Parathyroid adenoma (tissue), 2 donors: ENCODE measurements at regions not wholly inside any gene's neighbourhood (a gene's known extent, or its start where the extent isn't known, plus 50 kb on each side); places are given as distances from the start of the nearest gene placed in this dataset.

Source experiments
- H2AFZ ChIP-seq: fragments of 300-600 bp; sonication (generic); one replicate; pipeline ENCODE4 v1.7.0; 2017; ENCODE audit warnings: antibody characterized with exemption, mild to moderate bottlenecking
- H3K27ac ChIP-seq: fragments of 300-600 bp; sonication (generic); one replicate; pipeline ENCODE4 v1.7.0; 2017
- H3K27me3 ChIP-seq: fragments of 300-600 bp; sonication (generic); one replicate; pipeline ENCODE4 v1.7.0; 2017; ENCODE audit warnings: low read length; ENCODE audit not compliant: control insufficient read depth, insufficient read depth
- H3K36me3 ChIP-seq: fragments of 300-600 bp; sonication (generic); one replicate; pipeline ENCODE4 v1.7.0; 2017; ENCODE audit warnings: low read length; ENCODE audit not compliant: control insufficient read depth, insufficient read depth
- H3K4me1 ChIP-seq: fragments of 300-600 bp; sonication (generic); one replicate; pipeline ENCODE4 v1.7.0; 2017; ENCODE audit warnings: control low read depth
- H3K4me2 ChIP-seq: fragments of 300-600 bp; sonication (generic); one replicate; pipeline ENCODE4 v1.7.0; 2017; ENCODE audit warnings: low read length
- H3K4me3 ChIP-seq: fragments of 300-600 bp; sonication (generic); one replicate; pipeline ENCODE4 v1.7.0; 2017; ENCODE audit warnings: low read depth, low read length
- H3K79me2 ChIP-seq: fragments of 300-600 bp; sonication (generic); one replicate; pipeline ENCODE4 v1.7.0; 2017; ENCODE audit warnings: control low read depth
- H3K9ac ChIP-seq: fragments of 300-600 bp; sonication (generic); one replicate; pipeline ENCODE4 v1.7.0; 2017; ENCODE audit warnings: mild to moderate bottlenecking
- H3K9me3 ChIP-seq: fragments of 300-600 bp; sonication (generic); one replicate; pipeline ENCODE4 v1.7.0; 2017; ENCODE audit warnings: low read length; ENCODE audit not compliant: control insufficient read depth
- TF ChIP-seq, protein P1 (sequence below): fragments of 300-600 bp; sonication (generic); IDR thresholded peaks from one replicate; pipeline ENCODE4 v1.7.0; 2017; ENCODE audit warnings: antibody characterized with exemption, mild to moderate bottlenecking
- donor health status: primary hyperparathyroidism.

GRCh38 chr17:33515974-33516373, 222.9 kb upstream of the ASIC2 start:
- Histone ChIP-seq H3K4me2 (no peak overlapping the region), H2AFZ (no peak overlapping the region), H3K9me3 (no peaks in the 10 kb centered on the region), H3K27ac (no peak overlapping the region), H3K9ac (no peak overlapping the region), H3K79me2 (no peaks in the 10 kb centered on the region), H3K27me3 (no peaks in the 10 kb centered on the region), H3K36me3 (no peaks in the 10 kb centered on the region), H3K4me3 (no peak overlapping the region), H3K4me1 (peaks cover 16% of the 10 kb centered on the region)
- TF ChIP-seq, protein P1, sequence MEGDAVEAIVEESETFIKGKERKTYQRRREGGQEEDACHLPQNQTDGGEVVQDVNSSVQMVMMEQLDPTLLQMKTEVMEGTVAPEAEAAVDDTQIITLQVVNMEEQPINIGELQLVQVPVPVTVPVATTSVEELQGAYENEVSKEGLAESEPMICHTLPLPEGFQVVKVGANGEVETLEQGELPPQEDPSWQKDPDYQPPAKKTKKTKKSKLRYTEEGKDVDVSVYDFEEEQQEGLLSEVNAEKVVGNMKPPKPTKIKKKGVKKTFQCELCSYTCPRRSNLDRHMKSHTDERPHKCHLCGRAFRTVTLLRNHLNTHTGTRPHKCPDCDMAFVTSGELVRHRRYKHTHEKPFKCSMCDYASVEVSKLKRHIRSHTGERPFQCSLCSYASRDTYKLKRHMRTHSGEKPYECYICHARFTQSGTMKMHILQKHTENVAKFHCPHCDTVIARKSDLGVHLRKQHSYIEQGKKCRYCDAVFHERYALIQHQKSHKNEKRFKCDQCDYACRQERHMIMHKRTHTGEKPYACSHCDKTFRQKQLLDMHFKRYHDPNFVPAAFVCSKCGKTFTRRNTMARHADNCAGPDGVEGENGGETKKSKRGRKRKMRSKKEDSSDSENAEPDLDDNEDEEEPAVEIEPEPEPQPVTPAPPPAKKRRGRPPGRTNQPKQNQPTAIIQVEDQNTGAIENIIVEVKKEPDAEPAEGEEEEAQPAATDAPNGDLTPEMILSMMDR: no peak

DNA sequence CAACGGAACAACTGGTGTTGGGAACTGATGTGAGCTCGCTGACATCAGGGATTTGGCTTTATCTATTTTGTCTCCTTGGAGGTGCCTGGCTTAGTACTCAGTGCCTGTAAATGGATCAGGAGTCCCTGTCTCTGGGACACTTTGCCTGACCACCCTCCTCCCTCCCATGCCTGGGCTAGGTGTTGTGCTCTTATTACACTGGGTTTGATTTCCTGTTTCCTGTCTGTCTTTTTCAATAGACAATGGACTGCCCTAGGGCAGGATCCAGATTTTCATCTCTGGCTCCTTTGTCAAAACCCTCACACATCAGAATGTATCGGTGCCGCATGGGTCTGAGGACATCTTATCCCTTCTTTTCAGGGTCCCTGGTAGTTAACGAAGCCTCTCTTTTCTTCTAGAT, 223.6 kb upstream of the ASIC2 start:
- peaks cover 16% of the 10 kb centered on the region for H3K4me1 ChIP-seq
- no peaks in the 10 kb centered on the region for H3K9me3 ChIP-seq
- no peak overlapping the region for H3K9ac ChIP-seq
- H3K27me3 ChIP-seq: no peaks in the 10 kb centered on the region
- H3K27ac ChIP-seq: no peak overlapping the region
- no peak overlapping the region for H3K4me2 ChIP-seq
- H2AFZ ChIP-seq: no peak overlapping the region
- no peaks in the 10 kb centered on the region for H3K36me3 ChIP-seq
- TF ChIP-seq, protein P1: no peak
- H3K4me3 ChIP-seq: no peak overlapping the region
- no peaks in the 10 kb centered on the region for H3K79me2 ChIP-seq

- H3K79me2 ChIP-seq: no peaks in the 10 kb centered on the region
- H3K4me3 ChIP-seq: no peak overlapping the region
- H2AFZ ChIP-seq: no peak overlapping the region
- no peak overlapping the region for H3K27ac ChIP-seq
- no peaks in the 10 kb centered on the region for H3K36me3 ChIP-seq
- H3K4me1 ChIP-seq: peaks cover 16% of the 10 kb centered on the region
- TF ChIP-seq, protein P1: no peak
- no peak overlapping the region for H3K9ac ChIP-seq
- no peaks in the 10 kb centered on the region for H3K27me3 ChIP-seq
- no peak overlapping the region for H3K4me2 ChIP-seq
- no peaks in the 10 kb centered on the region for H3K9me3 ChIP-seq
Observed at GRCh38 chr17:33517746-33518145, 224.7 kb upstream of the ASIC2 start.

DNA sequence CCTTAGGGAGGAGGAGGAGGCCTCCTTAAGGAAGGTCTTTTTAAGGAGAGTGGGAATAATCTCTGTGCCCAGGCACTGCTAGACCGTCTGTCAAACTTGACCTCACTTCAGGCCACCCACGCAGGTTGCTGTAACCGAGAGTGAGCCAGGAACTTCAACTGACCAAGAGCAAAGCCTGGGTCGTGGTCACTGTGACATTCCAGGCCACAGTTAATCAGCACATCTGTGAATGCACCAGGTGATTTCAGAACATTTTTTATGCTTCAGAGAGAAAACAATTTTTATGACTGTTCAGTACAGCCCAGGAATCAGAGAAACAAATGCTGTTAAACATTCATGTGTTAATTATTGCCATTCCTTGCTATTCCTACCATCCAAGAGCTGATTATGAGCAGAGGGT, 226.6 kb upstream of the ASIC2 start:
- Histone ChIP-seq H3K9ac (no peak overlapping the region), H3K27me3 (peaks cover 4% of the 10 kb centered on the region), H2AFZ (peak overlapping the region; percentile 61), H3K9me3 (no peaks in the 10 kb centered on the region), H3K36me3 (no peaks in the 10 kb centered on the region), H3K4me1 (peaks cover 16% of the 10 kb centered on the region), H3K4me3 (no peak overlapping the region), H3K79me2 (no peaks in the 10 kb centered on the region), H3K27ac (no peak overlapping the region), H3K4me2 (no peak overlapping the region)
- TF ChIP-seq, protein P1: no peak
